ENCODE measurements at regions not wholly inside any gene's neighbourhood (a gene's known extent, or its start where the extent isn't known, plus 50 kb on each side); places are given as distances from the start of the nearest gene placed in this dataset.

GRCh38 chr4:180710628-180711337 is 1532.4 kb upstream of the TENM3 start:
- TF ChIP-seq POLR2AphosphoS5 (IDR thresholded peaks at IDR 0.05; ENCODE audit: borderline replicate concordance, low read depth, low read length) (no peak), EZH2 (IDR thresholded peaks at IDR 0.05) (no peak), FOXP2 (optimal IDR thresholded peaks at IDR 0.05; ENCODE audit: control extremely low read depth, extremely low read length, insufficient read depth) (no peak)
- DNase-seq (ENCODE audit: low read depth, low spot score), result no peak
- no peak overlapping the region for H3K9ac ChIP-seq (ENCODE audit: insufficient read length)
- H3K9me3 ChIP-seq (ENCODE audit: low read depth, low read length), result no peaks in the 10 kb centered on the region; the same call in 1 of the 2 replicates
- H3K27ac ChIP-seq, result no peak overlapping the region
- no peaks in the 10 kb centered on the region for H3K36me3 ChIP-seq (ENCODE audit: insufficient read depth, low read length)
- no peak overlapping the region for H3K4me3 ChIP-seq

- Histone ChIP-seq H3K9ac (ENCODE audit: insufficient read length) (no peak overlapping the region), H3K4me3 (no peak overlapping the region), H3K27ac (no peak overlapping the region), H3K9me3 (ENCODE audit: low read depth, low read length) (no peaks in the 10 kb centered on the region), H3K36me3 (ENCODE audit: insufficient read depth, low read length) (no peaks in the 10 kb centered on the region)
- no peak for DNase-seq (ENCODE audit: low read depth, low spot score)
- TF ChIP-seq EZH2 (IDR thresholded peaks at IDR 0.05) (no peak), FOXP2 (optimal IDR thresholded peaks at IDR 0.05; ENCODE audit: control extremely low read depth, extremely low read length, insufficient read depth) (no peak), POLR2AphosphoS5 (IDR thresholded peaks at IDR 0.05; ENCODE audit: borderline replicate concordance, low read depth, low read length) (no peak)
Observed at GRCh38 chr4:180717451-180718033, 1525.7 kb upstream of the TENM3 start.

GRCh38 chr4:180721356-180721755 is 1521.8 kb upstream of the TENM3 start:
- Histone ChIP-seq H3K36me3 (ENCODE audit: insufficient read depth, low read length) (no peaks in the 10 kb centered on the region), H3K27ac (no peak overlapping the region), H3K9ac (ENCODE audit: insufficient read length) (no peak overlapping the region), H3K4me3 (no peak overlapping the region), H3K9me3 (ENCODE audit: low read depth, low read length) (no peaks in the 10 kb centered on the region)
- no peak for TF ChIP-seq POLR2AphosphoS5 (IDR thresholded peaks at IDR 0.05; ENCODE audit: borderline replicate concordance, low read depth, low read length)
- no peak for TF ChIP-seq FOXP2 (optimal IDR thresholded peaks at IDR 0.05; ENCODE audit: control extremely low read depth, extremely low read length, insufficient read depth)
- TF ChIP-seq EZH2 (IDR thresholded peaks at IDR 0.05), result no peak
- DNase-seq (ENCODE audit: low read depth, low spot score), result no peak

GRCh38 chr4:180726611-180727010 is 1516.6 kb upstream of the TENM3 start:
- no peak overlapping the region for H3K9ac ChIP-seq (ENCODE audit: insufficient read length)
- DNase-seq (ENCODE audit: low read depth, low spot score), result no peak
- TF ChIP-seq EZH2 (IDR thresholded peaks at IDR 0.05), result no peak
- no peak for TF ChIP-seq FOXP2 (optimal IDR thresholded peaks at IDR 0.05; ENCODE audit: control extremely low read depth, extremely low read length, insufficient read depth)
- TF ChIP-seq POLR2AphosphoS5 (IDR thresholded peaks at IDR 0.05; ENCODE audit: borderline replicate concordance, low read depth, low read length), result no peak
- H3K27ac ChIP-seq, result no peak overlapping the region
- no peak overlapping the region for H3K4me3 ChIP-seq
- H3K9me3 ChIP-seq (ENCODE audit: low read depth, low read length), result no peaks in the 10 kb centered on the region
- H3K36me3 ChIP-seq (ENCODE audit: insufficient read depth, low read length), result no peaks in the 10 kb centered on the region

- no peak for DNase-seq (ENCODE audit: low read depth, low spot score)
Observed at GRCh38 chr4:180727478-180727877, 1515.7 kb upstream of the TENM3 start.

GRCh38 chr4:180734753-180735432 is 1508.3 kb upstream of the TENM3 start:
- Histone ChIP-seq H3K9ac (ENCODE audit: insufficient read length) (no peak overlapping the region), H3K4me3 (no peak overlapping the region), H3K36me3 (ENCODE audit: insufficient read depth, low read length) (no peaks in the 10 kb centered on the region), H3K27ac (no peak overlapping the region), H3K9me3 (ENCODE audit: low read depth, low read length) (no peaks in the 10 kb centered on the region)
- DNase-seq (ENCODE audit: low read depth, low spot score), result no peak
- TF ChIP-seq EZH2 (IDR thresholded peaks at IDR 0.05) (no peak), POLR2AphosphoS5 (IDR thresholded peaks at IDR 0.05; ENCODE audit: borderline replicate concordance, low read depth, low read length) (no peak), FOXP2 (optimal IDR thresholded peaks at IDR 0.05; ENCODE audit: control extremely low read depth, extremely low read length, insufficient read depth) (no peak)

More at GRCh38 chr4:180727478-180727877, 1515.7 kb upstream of the TENM3 start:
- no peak for TF ChIP-seq POLR2AphosphoS5 (IDR thresholded peaks at IDR 0.05; ENCODE audit: borderline replicate concordance, low read depth, low read length)
- no peak for TF ChIP-seq FOXP2 (optimal IDR thresholded peaks at IDR 0.05; ENCODE audit: control extremely low read depth, extremely low read length, insufficient read depth)
- no peak for TF ChIP-seq EZH2 (IDR thresholded peaks at IDR 0.05)
- Histone ChIP-seq H3K9ac (ENCODE audit: insufficient read length) (no peak overlapping the region), H3K9me3 (ENCODE audit: low read depth, low read length) (no peaks in the 10 kb centered on the region), H3K27ac (no peak overlapping the region), H3K4me3 (no peak overlapping the region), H3K36me3 (ENCODE audit: insufficient read depth, low read length) (no peaks in the 10 kb centered on the region)

- H3K9me3 ChIP-seq (ENCODE audit: low read depth, low read length), result no peaks in the 10 kb centered on the region
- H3K4me3 ChIP-seq, result no peak overlapping the region
- H3K27ac ChIP-seq, result no peak overlapping the region
- no peak overlapping the region for H3K9ac ChIP-seq (ENCODE audit: insufficient read length)
- no peaks in the 10 kb centered on the region for H3K36me3 ChIP-seq (ENCODE audit: insufficient read depth, low read length)
- TF ChIP-seq EZH2 (IDR thresholded peaks at IDR 0.05) (no peak), POLR2AphosphoS5 (IDR thresholded peaks at IDR 0.05; ENCODE audit: borderline replicate concordance, low read depth, low read length) (no peak), FOXP2 (optimal IDR thresholded peaks at IDR 0.05; ENCODE audit: control extremely low read depth, extremely low read length, insufficient read depth) (no peak)
- no peak for DNase-seq (ENCODE audit: low read depth, low spot score)
Observed at GRCh38 chr4:180741703-180742102, 1501.5 kb upstream of the TENM3 start.

GRCh38 chr4:180745019-180745418 is 1498.2 kb upstream of the TENM3 start:
- Histone ChIP-seq H3K36me3 (ENCODE audit: insufficient read depth, low read length) (no peaks in the 10 kb centered on the region), H3K27ac (no peak overlapping the region), H3K9ac (ENCODE audit: insufficient read length) (no peak overlapping the region), H3K9me3 (ENCODE audit: low read depth, low read length) (no peaks in the 10 kb centered on the region), H3K4me3 (no peak overlapping the region)
- no peak for DNase-seq (ENCODE audit: low read depth, low spot score)
- TF ChIP-seq FOXP2 (optimal IDR thresholded peaks at IDR 0.05; ENCODE audit: control extremely low read depth, extremely low read length, insufficient read depth), result no peak
- no peak for TF ChIP-seq POLR2AphosphoS5 (IDR thresholded peaks at IDR 0.05; ENCODE audit: borderline replicate concordance, low read depth, low read length)
- no peak for TF ChIP-seq EZH2 (IDR thresholded peaks at IDR 0.05)
